GM23248 (cell line): ENCODE measurements at regions not wholly inside any gene's neighbourhood (a gene's known extent, or its start where the extent isn't known, plus 50 kb on each side); places are given as distances from the start of the nearest gene placed in this dataset.

ENCODE experiments used
- EZH2 ChIP-seq: fragments of 200-600 bp; sonication (generic); IDR thresholded peaks from 2 replicates; pipeline ENCODE4 v1.6.1; 2018; ENCODE audit warnings: antibody characterized with exemption, mild to moderate bottlenecking; ENCODE audit not compliant: insufficient read depth, poor library complexity, severe bottlenecking
- EZH2phosphoT487 ChIP-seq: fragments of 200-600 bp; sonication (generic); IDR thresholded peaks from 2 replicates; pipeline ENCODE4 v1.6.1; 2018; ENCODE audit warnings: antibody characterized with exemption, moderate library complexity, mild to moderate bottlenecking, low read depth; ENCODE audit not compliant: insufficient read depth

- no peak for TF ChIP-seq EZH2
- TF ChIP-seq EZH2phosphoT487 = no peak
These were observed 1115.5 kb downstream of the NLGN4X start for GRCh38 chrX:5113128-5113527.
